ENCODE measurements at regions not wholly inside any gene's neighbourhood (a gene's known extent, or its start where the extent isn't known, plus 50 kb on each side); places are given as distances from the start of the nearest gene placed in this dataset.
A peak's percentile ranks its signal among the peaks of the same experiment; 100 is the strongest.
"Not testable (repeated sequence)": the region's sequence is repeated elsewhere in the genome, so short reads cannot be mapped to it uniquely, and the experiment has no call there.

DNA sequence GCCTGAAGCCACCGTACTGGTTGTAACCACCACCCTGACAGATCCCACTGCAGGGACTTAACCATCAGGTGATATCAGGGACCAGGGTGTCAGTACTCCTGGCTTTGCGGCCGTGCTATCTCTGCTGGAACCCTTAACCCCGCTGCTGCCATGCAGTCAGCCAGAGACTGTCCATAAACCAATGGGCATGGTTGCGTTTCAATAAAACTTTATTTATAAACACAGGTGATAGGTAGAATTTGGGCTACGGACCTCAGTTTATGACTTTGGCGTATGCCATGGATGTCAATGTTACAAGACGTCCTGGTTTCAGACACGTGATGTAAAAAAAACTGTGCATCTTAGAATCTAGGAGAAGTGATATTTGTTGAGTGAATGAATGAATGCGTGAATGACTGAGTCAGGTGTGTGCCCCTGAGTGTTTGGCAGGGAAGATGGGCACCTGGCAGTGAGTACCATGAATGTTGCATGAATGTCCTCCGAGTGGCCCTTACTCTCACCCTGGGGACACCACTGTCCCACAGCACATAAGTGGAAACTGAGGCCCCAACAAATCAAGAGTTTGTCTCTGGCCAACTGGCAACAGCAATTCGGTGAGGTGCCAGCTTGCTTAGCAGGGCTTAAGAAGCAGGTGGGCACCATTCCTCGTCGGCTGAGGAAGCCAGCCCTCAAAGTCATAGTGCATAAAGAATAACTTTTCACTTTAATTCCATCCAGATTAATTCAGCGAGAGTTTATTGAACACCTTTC is 64.0 kb upstream of the APCDD1L start:
- no peak for DNase-seq

- no peak for DNase-seq
Measured at GRCh38 chr20:58577871-58578598, 62.8 kb upstream of the APCDD1L start.

- no peak for DNase-seq
Measured at GRCh38 chr20:58577139-58577806, 62.1 kb upstream of the APCDD1L start.

DNA sequence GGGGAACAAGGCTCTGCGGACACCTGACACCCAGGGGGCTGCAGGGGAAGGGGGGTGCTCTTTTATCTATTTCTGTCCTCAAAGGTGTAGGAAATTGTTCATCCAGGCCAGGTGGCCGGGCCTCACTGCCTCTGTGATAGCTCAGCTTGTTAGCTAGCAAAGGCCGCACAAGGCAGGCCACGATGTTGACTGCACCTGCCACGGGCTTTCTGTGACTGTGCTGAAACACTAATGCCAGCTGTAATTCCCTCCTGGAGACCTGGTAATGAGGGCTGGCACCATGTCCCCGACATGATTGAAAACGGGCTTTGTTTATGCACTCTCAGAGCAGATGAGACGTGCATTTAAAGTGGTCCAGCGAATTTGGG is 61.4 kb upstream of the APCDD1L start:
- DNase-seq: peak in 1 of 2 experiments; percentile 16

GRCh38 chr20:58575776-58576602 is 60.8 kb upstream of the APCDD1L start:
- no peak for DNase-seq

GRCh38 chr20:58574469-58574868 is 59.3 kb upstream of the APCDD1L start:
- no peak for DNase-seq

DNA sequence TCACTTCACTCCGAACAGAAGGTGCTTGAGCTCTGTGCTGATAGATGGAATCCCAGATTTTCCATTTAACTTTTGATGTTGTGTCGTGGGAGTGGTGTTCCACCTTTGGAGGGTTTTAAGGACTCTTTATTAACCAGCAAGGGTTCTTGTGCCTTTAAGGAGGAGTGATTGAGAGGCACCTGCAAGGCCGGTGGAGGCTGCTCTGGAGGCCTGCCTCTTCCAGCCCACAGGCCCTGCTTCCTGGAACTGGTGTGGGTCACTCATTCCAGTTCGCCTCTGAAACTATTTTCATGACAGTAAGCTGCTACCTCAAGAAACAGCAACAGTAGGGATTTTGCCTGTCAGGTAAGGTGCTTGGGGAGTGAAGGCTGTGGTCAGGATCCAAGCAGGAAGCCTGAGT is 58.8 kb upstream of the APCDD1L start:
- DNase-seq: no peak

DNA sequence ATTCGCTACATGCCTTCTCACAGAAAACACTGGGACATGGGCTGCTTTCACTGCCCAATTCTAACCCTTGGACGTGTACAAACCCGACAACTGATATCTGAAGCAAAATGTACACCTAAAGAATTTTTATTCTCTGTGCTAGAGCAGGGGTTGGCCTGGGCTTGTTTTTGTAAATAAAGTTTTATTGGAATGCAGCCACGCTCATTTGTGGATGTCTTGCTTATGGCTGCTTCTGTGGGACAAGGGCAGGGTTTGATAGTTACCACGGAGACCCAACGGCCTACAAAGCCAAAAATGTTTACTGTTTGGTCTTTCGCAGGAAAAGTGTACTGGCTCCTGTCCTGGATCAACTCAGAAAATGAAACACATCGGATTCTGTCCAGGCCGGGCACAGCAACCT is 58.1 kb upstream of the APCDD1L start:
- no peak for DNase-seq

DNA sequence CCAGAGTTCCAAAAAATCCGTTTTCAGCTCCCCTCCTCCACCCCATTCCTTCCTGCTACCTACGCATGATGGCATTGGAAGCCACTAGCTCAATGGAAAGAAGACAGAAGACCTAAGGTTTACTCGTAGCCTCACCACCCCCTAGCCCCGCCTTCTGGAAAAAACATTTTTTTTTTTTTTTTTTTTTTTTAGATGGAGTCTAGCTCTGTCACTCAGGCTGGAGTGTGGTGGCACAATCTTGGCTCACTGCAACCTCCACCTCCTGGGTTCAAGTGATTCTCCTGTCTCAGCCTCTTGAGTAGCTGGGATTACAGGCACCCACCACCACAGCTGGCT is 57.2 kb upstream of the APCDD1L start:
- DNase-seq: not testable (repeated sequence)

- no peak for DNase-seq
Measured at GRCh38 chr20:58571693-58572427, 56.7 kb upstream of the APCDD1L start.

GRCh38 chr20:58571356-58571692 is 56.1 kb upstream of the APCDD1L start:
- no peak for DNase-seq

- no peak for DNase-seq
Measured at GRCh38 chr20:58570204-58570859, 55.1 kb upstream of the APCDD1L start.

- no peak for DNase-seq
Measured at GRCh38 chr20:58569241-58570125, 54.3 kb upstream of the APCDD1L start.

GRCh38 chr20:58568483-58569240 is 53.5 kb upstream of the APCDD1L start:
- DNase-seq: peak in 1 of 2 experiments; percentile 33

DNA sequence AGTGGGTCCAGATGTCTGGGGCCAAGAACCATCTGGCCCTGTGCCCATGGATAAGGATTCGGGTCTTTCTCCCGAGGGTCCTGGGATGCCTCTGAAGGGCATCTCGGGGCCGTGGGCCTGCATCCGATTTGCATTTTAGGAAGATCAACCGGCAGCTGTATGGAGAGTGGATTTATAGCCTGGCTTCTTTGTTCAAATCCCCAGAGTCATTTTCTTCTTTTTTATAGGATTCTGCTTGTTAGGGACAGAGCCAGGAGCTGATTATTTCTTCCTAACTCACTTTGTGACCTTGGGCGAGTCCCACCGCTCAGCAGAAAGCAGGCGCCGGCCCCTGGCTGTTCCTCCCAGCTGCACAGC is 52.9 kb upstream of the APCDD1L start:
- peak; percentile 84 to 91 for DNase-seq

DNA sequence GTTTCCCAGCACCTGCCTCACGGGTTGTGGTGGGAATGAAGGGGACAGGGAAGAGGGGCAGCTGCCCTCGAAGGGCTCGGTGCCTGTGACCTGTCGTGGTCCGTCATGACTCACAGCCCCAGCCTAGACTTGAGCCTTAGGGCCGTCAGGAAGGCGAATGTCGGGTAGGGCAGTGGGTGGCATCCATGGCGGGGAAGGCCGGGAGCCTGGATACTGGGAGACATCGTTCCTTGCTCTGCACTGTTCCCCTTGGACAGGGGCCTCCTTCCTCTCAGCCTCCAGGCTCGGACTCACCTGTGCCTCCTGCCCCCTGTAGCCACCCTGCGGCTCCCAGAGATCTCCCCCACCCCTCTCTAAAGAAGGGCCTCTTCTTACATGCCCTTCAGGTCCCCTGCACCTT is 52.2 kb upstream of the APCDD1L start:
- no peak for DNase-seq

DNA sequence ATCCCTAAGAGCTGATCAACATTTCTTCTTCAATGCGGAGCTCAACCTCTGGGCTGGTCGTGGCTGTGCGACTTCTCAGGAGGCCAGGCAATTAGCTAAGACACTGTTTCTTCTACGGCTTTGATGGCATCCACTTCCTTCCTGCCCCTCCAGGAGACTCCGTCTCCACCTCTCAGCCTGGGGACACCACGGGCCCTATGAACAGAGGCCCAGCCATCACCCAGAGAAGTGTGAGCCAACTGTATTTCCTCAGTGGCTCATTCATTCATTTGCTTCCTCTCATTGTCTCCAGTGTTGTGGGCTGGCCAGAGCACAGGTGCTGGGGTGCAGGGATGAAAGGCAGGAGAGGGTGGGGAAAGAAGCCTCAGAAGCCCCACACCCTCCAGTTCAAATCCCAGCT is 51.8 kb upstream of the APCDD1L start:
- DNase-seq: no peak

- DNase-seq: no peak
Measured at GRCh38 chr20:58565461-58566175, 50.4 kb upstream of the APCDD1L start.
